Esophagus muscularis mucosa (tissue), 3 donors: ENCODE measurements at regions not wholly inside any gene's neighbourhood (a gene's known extent, or its start where the extent isn't known, plus 50 kb on each side); places are given as distances from the start of the nearest gene placed in this dataset.

Experiments used
- CTCF ChIP-seq, 3 experiments: fragments of 200-600 bp in 2 of 3; fragments of 450-650 bp in 1 of 3; sonication (generic) in 2 of 3; IDR thresholded peaks; one replicate each; pipeline ENCODE4 v1.5.1; 2017 to 2019; ENCODE audit warnings: antibody characterized with exemption in 3 of 3, mild to moderate bottlenecking in 2 of 3, moderate library complexity in 1 of 3
- POLR2A ChIP-seq: fragments of 450-650 bp; IDR thresholded peaks from one replicate; pipeline ENCODE4 v1.6.1; 2017; ENCODE audit warnings: antibody characterized with exemption, moderate library complexity, mild to moderate bottlenecking, low read depth

- TF ChIP-seq POLR2A (no peak), CTCF (IDR thresholded peaks at IDR 0.05) (no peak)
Measured at GRCh38 chr3:34365231-34365630, 566.8 kb downstream of the PDCD6IP start.
